H1 (cell line): ENCODE measurements at regions not wholly inside any gene's neighbourhood (a gene's known extent, or its start where the extent isn't known, plus 50 kb on each side); places are given as distances from the start of the nearest gene placed in this dataset.

Experiments
- EZH2 ChIP-seq: fragments of 200-600 bp; sonication (generic); IDR thresholded peaks from 2 replicates; pipeline ENCODE4 v1.7.1; 2012; ENCODE audit warnings: low read depth, mild to moderate bottlenecking, moderate library complexity, low read length, inconsistent platforms; ENCODE audit not compliant: severe bottlenecking
- POLR2A ChIP-seq, 2 experiments: IDR thresholded peaks; 1 replicate in 1 of 2; 2 replicates in 1 of 2; pipeline ENCODE4 v1.6.1; 2011; ENCODE audit warnings: low read depth in 2 of 2, low read length in 2 of 2, mild to moderate bottlenecking in 2 of 2; ENCODE audit errors: control extremely low read depth in 1 of 2
- POLR2AphosphoS5 ChIP-seq: IDR thresholded peaks from 2 replicates; pipeline ENCODE4 v1.6.1; 2011; ENCODE audit warnings: low read depth, low read length
- RAD21 ChIP-seq, 2 experiments: IDR thresholded peaks in 1 of 2; conservative IDR thresholded peaks in 1 of 2; 2 replicates each; pipeline ENCODE4 v1.6.1; 2011; ENCODE audit warnings: low read depth in 2 of 2, low read length in 2 of 2, improper control_type of control experiment in 1 of 2, inconsistent platforms in 1 of 2, mild to moderate bottlenecking in 1 of 2, moderate library complexity in 1 of 2
- TF ChIP-seq, protein P1 (sequence below): IDR thresholded peaks from 2 replicates; pipeline ENCODE4 v1.6.1; 2012; ENCODE audit warnings: inconsistent platforms
- TF ChIP-seq, protein P2 (sequence below), 3 experiments: IDR thresholded peaks; 1 replicate in 2 of 3; 2 replicates in 1 of 3; pipeline versions ENCODE4 v1.5.1 to v1.6.1; 2011; ENCODE audit warnings: low read length in 3 of 3, mild to moderate bottlenecking in 3 of 3, inconsistent platforms in 2 of 3, low read depth in 1 of 3, moderate library complexity in 1 of 3; ENCODE audit not compliant: insufficient read depth in 1 of 3; ENCODE audit errors: control extremely low read depth in 1 of 3

DNA sequence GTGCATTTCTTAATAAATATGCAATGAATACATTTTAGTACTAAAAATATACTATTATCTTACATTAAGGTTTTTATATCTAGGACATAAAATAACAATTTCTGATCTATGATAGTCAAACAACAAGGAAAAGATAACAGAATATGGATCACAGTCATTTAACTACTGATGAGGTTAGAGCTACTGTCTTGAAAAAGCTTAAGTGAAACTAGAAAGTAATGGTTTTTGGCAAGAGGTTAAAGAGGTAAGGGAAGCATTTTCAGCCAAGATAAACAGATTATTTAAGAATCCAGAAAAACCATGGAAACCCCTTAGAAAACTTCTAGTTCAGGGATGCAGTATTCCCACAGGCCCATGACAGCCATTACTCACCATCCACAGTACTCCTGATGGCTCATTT is 787.4 kb downstream of the DACH1 start:
- TF ChIP-seq EZH2 (no peak), POLR2AphosphoS5 (no peak), POLR2A (IDR thresholded peaks at IDR 0.05; ENCODE audit: control extremely low read depth in 1 of 2, low read depth in 2 of 2, low read length in 2 of 2) (no peak), RAD21 (IDR thresholded peaks at IDR 0.05 in 1 of 2, conservative IDR thresholded peaks at IDR 0.05 in 1 of 2; ENCODE audit: low read depth in 2 of 2, low read length in 2 of 2) (no peak)
- TF ChIP-seq, protein P1, sequence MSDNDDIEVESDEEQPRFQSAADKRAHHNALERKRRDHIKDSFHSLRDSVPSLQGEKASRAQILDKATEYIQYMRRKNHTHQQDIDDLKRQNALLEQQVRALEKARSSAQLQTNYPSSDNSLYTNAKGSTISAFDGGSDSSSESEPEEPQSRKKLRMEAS: no peak
- TF ChIP-seq, protein P2, sequence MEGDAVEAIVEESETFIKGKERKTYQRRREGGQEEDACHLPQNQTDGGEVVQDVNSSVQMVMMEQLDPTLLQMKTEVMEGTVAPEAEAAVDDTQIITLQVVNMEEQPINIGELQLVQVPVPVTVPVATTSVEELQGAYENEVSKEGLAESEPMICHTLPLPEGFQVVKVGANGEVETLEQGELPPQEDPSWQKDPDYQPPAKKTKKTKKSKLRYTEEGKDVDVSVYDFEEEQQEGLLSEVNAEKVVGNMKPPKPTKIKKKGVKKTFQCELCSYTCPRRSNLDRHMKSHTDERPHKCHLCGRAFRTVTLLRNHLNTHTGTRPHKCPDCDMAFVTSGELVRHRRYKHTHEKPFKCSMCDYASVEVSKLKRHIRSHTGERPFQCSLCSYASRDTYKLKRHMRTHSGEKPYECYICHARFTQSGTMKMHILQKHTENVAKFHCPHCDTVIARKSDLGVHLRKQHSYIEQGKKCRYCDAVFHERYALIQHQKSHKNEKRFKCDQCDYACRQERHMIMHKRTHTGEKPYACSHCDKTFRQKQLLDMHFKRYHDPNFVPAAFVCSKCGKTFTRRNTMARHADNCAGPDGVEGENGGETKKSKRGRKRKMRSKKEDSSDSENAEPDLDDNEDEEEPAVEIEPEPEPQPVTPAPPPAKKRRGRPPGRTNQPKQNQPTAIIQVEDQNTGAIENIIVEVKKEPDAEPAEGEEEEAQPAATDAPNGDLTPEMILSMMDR (IDR thresholded peaks at IDR 0.05; ENCODE audit: control extremely low read depth in 1 of 3, insufficient read depth in 1 of 3, low read depth in 1 of 3, low read length in 3 of 3): no peak
